Rectal smooth muscle tissue (tissue), 1 donor: ENCODE measurements at regions not wholly inside any gene's neighbourhood (a gene's known extent, or its start where the extent isn't known, plus 50 kb on each side); places are given as distances from the start of the nearest gene placed in this dataset.
"Not testable (repeated sequence)": the region's sequence is repeated elsewhere in the genome, so short reads cannot be mapped to it uniquely, and the experiment has no call there.

Source experiments
- H3K27ac ChIP-seq: one replicate; pipeline ENCODE4 v1.7.0; 2013; ENCODE audit warnings: low read depth, low read length, inconsistent platforms
- H3K27me3 ChIP-seq: one replicate; pipeline ENCODE4 v1.7.0; 2013; ENCODE audit warnings: low read length; ENCODE audit not compliant: control insufficient read depth, insufficient read depth
- H3K36me3 ChIP-seq: one replicate; pipeline ENCODE4 v1.7.0; 2013; ENCODE audit warnings: low read length; ENCODE audit not compliant: control insufficient read depth, insufficient read depth
- H3K4me1 ChIP-seq: one replicate; pipeline ENCODE4 v1.7.0; 2013; ENCODE audit warnings: low read length; ENCODE audit not compliant: control insufficient read depth, insufficient read depth
- H3K4me3 ChIP-seq: one replicate; pipeline ENCODE4 v1.7.0; 2013; ENCODE audit warnings: low read length
- H3K9ac ChIP-seq: one replicate; pipeline ENCODE4 v1.7.0; 2013; ENCODE audit warnings: low read length

GRCh38 chr2:87075054-87075790 lies 53.6 kb upstream of the PLGLB1 start:
- not testable (repeated sequence) for H3K27ac ChIP-seq, H3K36me3 ChIP-seq, H3K9ac ChIP-seq, H3K4me1 ChIP-seq, H3K27me3 ChIP-seq
- peak overlapping the region; percentile 65 for H3K4me3 ChIP-seq

DNA sequence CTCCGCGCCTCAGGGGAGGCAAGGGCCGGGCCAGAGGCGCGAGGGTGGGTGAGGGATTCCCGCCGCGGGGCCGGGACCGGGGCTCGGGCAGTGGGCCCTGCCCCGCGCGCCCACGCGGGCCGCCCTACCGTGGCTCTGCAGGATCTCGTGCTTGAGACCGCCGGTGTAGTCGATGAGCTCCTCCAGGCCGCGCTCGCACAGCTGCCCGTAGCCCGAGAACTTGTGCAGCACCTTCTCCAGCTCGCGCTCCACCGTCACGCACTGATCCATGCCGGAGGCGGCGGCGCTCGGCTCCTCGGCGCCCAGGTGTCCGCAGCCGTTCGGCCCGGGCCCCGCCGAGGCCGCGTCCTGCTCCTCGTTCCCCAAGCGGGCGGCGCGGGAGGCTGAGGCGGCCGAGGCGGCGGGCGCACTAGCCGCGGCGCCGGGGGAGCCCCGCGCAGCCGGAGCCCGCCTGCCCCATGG lies 54.2 kb upstream of the PLGLB1 start:
- H3K27me3 ChIP-seq: not testable (repeated sequence)

DNA sequence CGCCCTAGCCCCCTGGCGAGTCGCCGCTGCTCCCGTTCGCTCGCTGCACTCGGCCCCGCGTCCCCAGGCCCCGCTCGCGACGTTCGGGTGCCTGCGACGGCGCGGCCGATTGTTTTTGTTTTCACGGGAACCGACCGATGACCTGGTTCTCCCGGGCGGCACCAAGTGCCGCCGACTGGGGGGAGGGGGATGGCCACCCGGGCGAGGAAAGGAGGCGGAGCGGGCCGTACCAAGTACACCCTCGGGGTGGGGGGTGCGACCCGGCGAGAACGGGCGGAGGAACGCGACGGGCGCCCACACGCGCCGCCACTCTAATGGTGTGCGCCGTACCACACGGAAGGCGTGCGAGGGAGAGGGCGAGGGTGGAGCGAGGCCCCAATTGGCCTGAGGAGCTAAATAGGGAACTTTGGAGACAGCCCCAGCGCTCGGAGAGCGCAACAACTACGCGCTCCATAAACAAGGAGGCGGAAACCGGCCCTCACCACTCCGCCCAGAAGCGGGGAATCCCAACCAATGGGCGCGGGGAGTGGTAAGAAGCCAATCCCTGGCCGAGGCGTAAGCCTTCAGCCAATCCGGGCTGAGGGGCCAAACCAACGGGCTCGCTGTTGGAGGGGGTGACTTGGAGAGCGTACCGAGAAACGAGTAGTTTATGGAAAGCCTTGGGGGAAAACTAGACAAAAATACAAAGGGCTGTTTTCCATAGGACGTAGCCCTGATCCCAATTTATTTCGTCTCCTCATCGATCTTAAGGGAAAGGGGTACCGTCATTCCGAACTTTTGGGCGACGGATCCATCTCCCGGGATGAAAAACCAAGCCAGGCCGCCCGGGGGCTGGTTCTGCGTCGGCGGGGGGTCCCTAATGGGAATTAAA lies 54.8 kb upstream of the PLGLB1 start:
- H3K36me3 ChIP-seq, H3K27me3 ChIP-seq, H3K4me1 ChIP-seq: not testable (repeated sequence)
- H3K9ac ChIP-seq: peak overlapping the region; percentile 56
- H3K4me3 ChIP-seq: peak overlapping the region; percentile 80
- H3K27ac ChIP-seq: peak overlapping the region; percentile 92

More for the DNA sequence above, 54.2 kb upstream of the PLGLB1 start:
- Histone ChIP-seq H3K4me3 (peak overlapping the region; percentile 65), H3K27ac (peak overlapping the region; percentile 78)
- not testable (repeated sequence) for H3K36me3 ChIP-seq, H3K4me1 ChIP-seq, H3K9ac ChIP-seq

- peak overlapping the region; percentile 92 for H3K27ac ChIP-seq
- not testable (repeated sequence) for H3K27me3 ChIP-seq, H3K4me1 ChIP-seq, H3K36me3 ChIP-seq
- peak overlapping the region; percentile 56 for H3K9ac ChIP-seq
- H3K4me3 ChIP-seq: peak overlapping the region; percentile 80
Measured at GRCh38 chr2:87077124-87077446, 55.4 kb upstream of the PLGLB1 start.

- H3K27ac ChIP-seq, H3K4me3 ChIP-seq, H3K9ac ChIP-seq, H3K27me3 ChIP-seq, H3K36me3 ChIP-seq, H3K4me1 ChIP-seq: not testable (repeated sequence)
Measured at GRCh38 chr2:87081727-87082126, 60.1 kb upstream of the PLGLB1 start.

DNA sequence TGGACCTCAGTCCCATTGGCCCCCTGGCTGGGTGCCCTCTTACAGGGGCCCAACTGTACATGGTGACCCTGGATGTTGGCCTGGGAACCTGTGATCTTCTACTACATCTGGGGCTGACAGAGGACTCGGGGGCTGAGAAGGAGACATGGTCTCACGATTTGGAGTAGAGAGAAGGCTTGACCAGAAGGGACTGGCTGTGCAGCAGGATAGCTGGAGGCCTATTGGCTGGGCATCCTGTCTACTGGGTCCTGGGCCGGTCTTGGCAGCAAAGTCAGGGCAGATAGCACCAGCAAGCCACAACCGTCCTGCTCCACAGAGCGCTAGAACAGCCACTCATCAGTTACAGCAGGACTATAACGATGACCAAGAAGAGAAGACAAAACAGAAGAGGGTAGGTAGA lies 66.4 kb upstream of the PLGLB1 start:
- not testable (repeated sequence) for H3K36me3 ChIP-seq, H3K27me3 ChIP-seq, H3K27ac ChIP-seq, H3K4me3 ChIP-seq, H3K9ac ChIP-seq, H3K4me1 ChIP-seq

- not testable (repeated sequence) for H3K27me3 ChIP-seq, H3K4me1 ChIP-seq, H3K36me3 ChIP-seq, H3K27ac ChIP-seq, H3K4me3 ChIP-seq, H3K9ac ChIP-seq
Measured at GRCh38 chr2:87089401-87089800, 67.8 kb upstream of the PLGLB1 start.

- H3K36me3 ChIP-seq, H3K4me3 ChIP-seq, H3K27me3 ChIP-seq, H3K27ac ChIP-seq, H3K4me1 ChIP-seq, H3K9ac ChIP-seq: not testable (repeated sequence)
Measured at GRCh38 chr2:87093252-87093651, 71.6 kb upstream of the PLGLB1 start.

GRCh38 chr2:87093937-87094529 lies 72.4 kb upstream of the PLGLB1 start:
- not testable (repeated sequence) for H3K27me3 ChIP-seq, H3K36me3 ChIP-seq, H3K4me1 ChIP-seq, H3K9ac ChIP-seq, H3K27ac ChIP-seq, H3K4me3 ChIP-seq

- not testable (repeated sequence) for H3K9ac ChIP-seq, H3K36me3 ChIP-seq, H3K27me3 ChIP-seq, H3K4me1 ChIP-seq, H3K27ac ChIP-seq, H3K4me3 ChIP-seq
Measured at GRCh38 chr2:87095804-87096203, 74.2 kb upstream of the PLGLB1 start.

GRCh38 chr2:87128761-87129553 lies 107.3 kb upstream of the PLGLB1 start:
- not testable (repeated sequence) for H3K4me3 ChIP-seq, H3K9ac ChIP-seq, H3K36me3 ChIP-seq, H3K27ac ChIP-seq, H3K4me1 ChIP-seq, H3K27me3 ChIP-seq

DNA sequence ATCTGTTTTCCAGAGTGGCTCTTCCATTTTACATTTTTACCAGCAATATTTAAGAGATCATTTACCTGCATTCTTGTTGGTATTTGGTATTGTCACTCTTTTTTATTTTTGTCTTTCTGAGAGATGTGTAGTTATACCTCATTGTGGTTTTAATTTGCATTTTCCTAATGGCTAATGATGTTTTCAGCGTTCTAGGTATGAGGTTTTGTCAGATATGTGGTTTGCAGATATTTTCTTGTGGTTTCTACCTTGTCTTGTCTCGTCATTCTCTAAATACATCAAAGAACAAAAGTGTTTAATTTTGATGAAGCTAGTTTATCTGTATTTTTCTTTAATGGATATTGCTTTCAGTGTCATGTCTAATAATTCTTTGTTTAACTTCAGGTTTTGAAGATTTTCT lies 110.9 kb upstream of the PLGLB1 start:
- not testable (repeated sequence) for H3K36me3 ChIP-seq, H3K27ac ChIP-seq, H3K4me3 ChIP-seq, H3K4me1 ChIP-seq, H3K27me3 ChIP-seq, H3K9ac ChIP-seq
